ENCODE measurements at regions not wholly inside any gene's neighbourhood (a gene's known extent, or its start where the extent isn't known, plus 50 kb on each side); places are given as distances from the start of the nearest gene placed in this dataset.

- Histone ChIP-seq H4K20me1 (ENCODE audit: low read depth) (no peaks in the 10 kb centered on the region), H3K9ac (no peak overlapping the region), H3K27ac (no peak overlapping the region), H3K36me3 (no peaks in the 10 kb centered on the region), H3K9me3 (ENCODE audit: low read depth) (no peaks in the 10 kb centered on the region), H3K27me3 (no peaks in the 10 kb centered on the region), H3K4me3 (no peak overlapping the region), H3K4me2 (no peak overlapping the region), H3K4me1 (no peaks in the 10 kb centered on the region), H3F3A (ENCODE audit: low read depth) (no peaks in the 10 kb centered on the region), H3K79me2 (ENCODE audit: low read depth) (no peaks in the 10 kb centered on the region), H2AFZ (replicated peaks) (no peak overlapping the region)
- peaks cover 2% of the 10 kb centered on the region for H3K27me3 Mint-ChIP-seq (ENCODE audit: insufficient read depth, low read depth)
- H3K27ac Mint-ChIP-seq: no peak overlapping the region
- H3K36me3 Mint-ChIP-seq: no peaks in the 10 kb centered on the region
- peaks cover 8% of the 10 kb centered on the region for H3K9me3 Mint-ChIP-seq
- TF ChIP-seq EZH2 (IDR thresholded peaks at IDR 0.05) (no peak), CTCF (IDR thresholded peaks at IDR 0.05) (peak; percentile 63)
- no peak overlapping the region for H3K4me3 Mint-ChIP-seq
- no peaks in the 10 kb centered on the region for H3K4me1 Mint-ChIP-seq
- DNase-seq (ENCODE audit: low spot score): peak; percentile 29
Observed at GRCh38 chr4:167290678-167291077, 56.4 kb upstream of the SPOCK3 start.

GRCh38 chr4:167308876-167309275 lies 74.6 kb upstream of the SPOCK3 start:
- no peaks in the 10 kb centered on the region for H3K9me3 Mint-ChIP-seq
- no peaks in the 10 kb centered on the region for H4K20me1 ChIP-seq (ENCODE audit: low read depth)
- no peak overlapping the region for H3K4me2 ChIP-seq
- H3K9me3 ChIP-seq (ENCODE audit: low read depth): no peaks in the 10 kb centered on the region
- no peaks in the 10 kb centered on the region for H3K4me1 ChIP-seq
- H3K27me3 ChIP-seq: no peaks in the 10 kb centered on the region
- no peaks in the 10 kb centered on the region for H3F3A ChIP-seq (ENCODE audit: low read depth)
- no peaks in the 10 kb centered on the region for H3K79me2 ChIP-seq (ENCODE audit: low read depth)
- H3K4me1 Mint-ChIP-seq: no peaks in the 10 kb centered on the region
- no peak for TF ChIP-seq CTCF (IDR thresholded peaks at IDR 0.05)
- TF ChIP-seq EZH2phosphoT487 (IDR thresholded peaks at IDR 0.05): no peak
- TF ChIP-seq EZH2 (IDR thresholded peaks at IDR 0.05): no peak
- no peak for DNase-seq (ENCODE audit: low spot score)
- no peak overlapping the region for H2AFZ ChIP-seq (replicated peaks)
- H3K36me3 ChIP-seq: no peaks in the 10 kb centered on the region
- no peak overlapping the region for H3K27ac Mint-ChIP-seq
- H3K9ac ChIP-seq: no peak overlapping the region
- H3K27me3 Mint-ChIP-seq (ENCODE audit: insufficient read depth, low read depth): no peaks in the 10 kb centered on the region
- no peak overlapping the region for H3K4me3 ChIP-seq
- no peaks in the 10 kb centered on the region for H3K36me3 Mint-ChIP-seq
- no peak overlapping the region for H3K27ac ChIP-seq
- H3K4me3 Mint-ChIP-seq: no peak overlapping the region

- Mint-ChIP-seq H3K4me3 (no peak overlapping the region), H3K4me1 (no peaks in the 10 kb centered on the region), H3K27ac (no peak overlapping the region), H3K27me3 (ENCODE audit: insufficient read depth, low read depth) (no peaks in the 10 kb centered on the region), H3K9me3 (no peaks in the 10 kb centered on the region), H3K36me3 (no peaks in the 10 kb centered on the region)
- TF ChIP-seq EZH2phosphoT487 (IDR thresholded peaks at IDR 0.05) (no peak), CTCF (IDR thresholded peaks at IDR 0.05) (no peak), EZH2 (IDR thresholded peaks at IDR 0.05) (no peak)
- H4K20me1 ChIP-seq (ENCODE audit: low read depth): no peaks in the 10 kb centered on the region
- H3K4me1 ChIP-seq: no peaks in the 10 kb centered on the region
- no peaks in the 10 kb centered on the region for H3K79me2 ChIP-seq (ENCODE audit: low read depth)
- H3F3A ChIP-seq (ENCODE audit: low read depth): no peaks in the 10 kb centered on the region
- no peaks in the 10 kb centered on the region for H3K27me3 ChIP-seq
- no peak overlapping the region for H3K4me3 ChIP-seq
- no peak overlapping the region for H3K4me2 ChIP-seq
- no peak overlapping the region for H2AFZ ChIP-seq (replicated peaks)
- no peaks in the 10 kb centered on the region for H3K9me3 ChIP-seq (ENCODE audit: low read depth)
- no peaks in the 10 kb centered on the region for H3K36me3 ChIP-seq
- H3K27ac ChIP-seq: no peak overlapping the region
- H3K9ac ChIP-seq: no peak overlapping the region
- no peak for DNase-seq (ENCODE audit: low spot score)
Observed at GRCh38 chr4:167321299-167321698, 87.0 kb upstream of the SPOCK3 start.

- no peaks in the 10 kb centered on the region for H3K4me1 Mint-ChIP-seq
- no peaks in the 10 kb centered on the region for H3K27me3 Mint-ChIP-seq (ENCODE audit: insufficient read depth, low read depth)
- no peak overlapping the region for H3K27ac Mint-ChIP-seq
Observed at GRCh38 chr4:167339781-167340180, 105.5 kb upstream of the SPOCK3 start.

More at GRCh38 chr4:167339781-167340180, 105.5 kb upstream of the SPOCK3 start:
- Histone ChIP-seq H3K9ac (no peak overlapping the region), H3K27me3 (no peaks in the 10 kb centered on the region), H2AFZ (replicated peaks) (no peak overlapping the region), H3K4me2 (no peak overlapping the region), H3F3A (ENCODE audit: low read depth) (no peaks in the 10 kb centered on the region), H4K20me1 (ENCODE audit: low read depth) (no peaks in the 10 kb centered on the region), H3K36me3 (no peaks in the 10 kb centered on the region), H3K4me3 (no peak overlapping the region), H3K9me3 (ENCODE audit: low read depth) (no peaks in the 10 kb centered on the region), H3K4me1 (no peaks in the 10 kb centered on the region), H3K79me2 (ENCODE audit: low read depth) (no peaks in the 10 kb centered on the region), H3K27ac (no peak overlapping the region)
- no peak overlapping the region for H3K4me3 Mint-ChIP-seq
- DNase-seq (ENCODE audit: low spot score): no peak
- TF ChIP-seq EZH2phosphoT487 (IDR thresholded peaks at IDR 0.05): no peak
- TF ChIP-seq EZH2 (IDR thresholded peaks at IDR 0.05): no peak
- TF ChIP-seq CTCF (IDR thresholded peaks at IDR 0.05): no peak
- no peaks in the 10 kb centered on the region for H3K36me3 Mint-ChIP-seq
- no peaks in the 10 kb centered on the region for H3K9me3 Mint-ChIP-seq

All from neural progenitor cell (in vitro differentiated cells).